ENCODE measurements at regions not wholly inside any gene's neighbourhood (a gene's known extent, or its start where the extent isn't known, plus 50 kb on each side); places are given as distances from the start of the nearest gene placed in this dataset.

DNA sequence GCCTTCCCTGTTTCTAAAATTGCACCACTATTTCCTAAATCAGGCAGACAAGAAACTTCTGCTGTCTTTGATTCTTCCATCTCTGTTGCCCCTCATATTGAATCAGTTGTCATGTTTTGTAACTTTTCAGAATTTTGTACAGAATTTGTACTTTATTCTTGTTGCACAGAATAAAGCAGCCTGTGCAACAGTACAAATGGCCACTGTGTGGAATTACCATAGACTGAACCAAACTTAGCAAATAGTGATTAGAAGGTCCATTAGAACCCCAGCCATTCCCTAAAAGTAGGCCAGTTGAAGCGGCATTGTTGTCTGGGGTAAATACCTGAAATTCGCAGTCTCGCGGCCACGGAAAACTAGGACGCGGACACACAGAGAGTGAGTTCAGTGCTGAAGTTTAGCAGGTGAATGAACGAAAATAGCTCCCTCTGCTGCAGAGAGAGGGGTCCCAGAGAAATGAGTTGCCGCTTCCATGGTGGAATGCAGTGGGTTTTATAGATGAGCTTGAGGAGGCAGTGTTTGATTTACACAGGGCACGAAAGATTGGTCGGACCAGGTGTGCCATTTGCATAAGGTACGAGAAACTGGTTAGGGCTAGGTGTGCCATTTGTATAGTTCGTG, 71.8 kb downstream of the C4orf33 start:
- H3K27ac ChIP-seq, result no peak overlapping the region
- TF ChIP-seq ZFX (IDR thresholded peaks at IDR 0.05; ENCODE audit: borderline replicate concordance), result no peak
- TF ChIP-seq, protein P1, sequence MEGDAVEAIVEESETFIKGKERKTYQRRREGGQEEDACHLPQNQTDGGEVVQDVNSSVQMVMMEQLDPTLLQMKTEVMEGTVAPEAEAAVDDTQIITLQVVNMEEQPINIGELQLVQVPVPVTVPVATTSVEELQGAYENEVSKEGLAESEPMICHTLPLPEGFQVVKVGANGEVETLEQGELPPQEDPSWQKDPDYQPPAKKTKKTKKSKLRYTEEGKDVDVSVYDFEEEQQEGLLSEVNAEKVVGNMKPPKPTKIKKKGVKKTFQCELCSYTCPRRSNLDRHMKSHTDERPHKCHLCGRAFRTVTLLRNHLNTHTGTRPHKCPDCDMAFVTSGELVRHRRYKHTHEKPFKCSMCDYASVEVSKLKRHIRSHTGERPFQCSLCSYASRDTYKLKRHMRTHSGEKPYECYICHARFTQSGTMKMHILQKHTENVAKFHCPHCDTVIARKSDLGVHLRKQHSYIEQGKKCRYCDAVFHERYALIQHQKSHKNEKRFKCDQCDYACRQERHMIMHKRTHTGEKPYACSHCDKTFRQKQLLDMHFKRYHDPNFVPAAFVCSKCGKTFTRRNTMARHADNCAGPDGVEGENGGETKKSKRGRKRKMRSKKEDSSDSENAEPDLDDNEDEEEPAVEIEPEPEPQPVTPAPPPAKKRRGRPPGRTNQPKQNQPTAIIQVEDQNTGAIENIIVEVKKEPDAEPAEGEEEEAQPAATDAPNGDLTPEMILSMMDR (IDR thresholded peaks at IDR 0.05), result no peak

DNA sequence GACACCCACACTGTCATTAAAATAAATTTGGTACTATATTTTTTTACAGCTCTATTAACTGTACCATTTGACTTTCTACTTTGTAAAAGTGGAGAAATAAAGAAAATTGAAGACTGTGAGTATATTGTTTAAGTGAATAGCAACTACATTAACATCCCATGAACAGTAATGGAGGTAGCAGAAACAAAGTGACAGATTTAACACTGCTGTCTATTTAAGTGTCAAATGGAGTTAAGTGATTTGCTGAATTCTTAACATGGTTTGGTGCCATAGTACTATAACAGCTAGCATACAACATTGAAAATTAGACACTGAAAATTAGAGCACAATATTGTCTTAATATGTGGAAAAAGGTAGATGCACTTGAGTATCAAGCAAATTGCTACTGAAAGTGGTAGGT, 76.2 kb downstream of the C4orf33 start:
- TF ChIP-seq, protein P1 (IDR thresholded peaks at IDR 0.05), result no peak
- no peak for TF ChIP-seq ZFX (IDR thresholded peaks at IDR 0.05; ENCODE audit: borderline replicate concordance)
- H3K27ac ChIP-seq, result no peak overlapping the region

DNA sequence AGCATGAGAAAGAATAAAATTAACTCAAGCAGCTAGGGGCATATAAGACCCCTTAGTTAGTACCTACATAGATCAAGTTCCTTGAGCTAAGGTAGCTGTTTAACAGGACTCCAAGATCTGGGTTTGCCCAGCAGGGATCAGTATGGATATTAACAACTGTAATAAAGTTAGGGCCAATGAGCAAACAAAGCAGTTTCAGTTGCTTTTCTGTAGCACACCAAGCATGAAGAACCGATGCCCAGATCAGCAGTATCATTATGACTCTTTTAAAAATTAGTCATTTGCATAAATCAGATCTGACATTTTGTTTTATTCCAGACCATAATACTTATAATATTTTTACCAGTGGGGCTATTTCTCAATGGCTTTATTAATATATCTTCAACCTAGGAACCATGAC, 80.9 kb downstream of the C4orf33 start:
- no peak overlapping the region for H3K27ac ChIP-seq
- no peak for TF ChIP-seq ZFX (IDR thresholded peaks at IDR 0.05; ENCODE audit: borderline replicate concordance)
- TF ChIP-seq, protein P1 (IDR thresholded peaks at IDR 0.05), result no peak

DNA sequence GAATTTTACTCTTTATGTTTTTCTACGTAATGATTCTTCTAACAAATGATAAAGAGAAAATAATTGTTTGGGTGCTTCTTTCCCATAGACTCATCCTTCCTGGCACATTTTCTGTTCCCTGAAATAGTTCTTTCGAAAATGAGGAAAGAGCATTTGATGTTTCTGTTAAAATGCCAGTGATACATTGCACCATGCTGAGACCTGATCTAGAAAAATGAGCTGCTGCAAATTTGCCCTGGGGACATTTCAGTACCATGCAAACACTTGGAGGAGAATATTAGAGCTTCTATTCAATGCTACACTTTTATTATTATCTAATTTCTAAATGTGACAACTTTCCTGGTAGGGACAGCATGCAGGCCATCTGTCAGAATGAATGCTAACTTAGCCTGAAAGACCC, 83.3 kb downstream of the C4orf33 start:
- H3K27ac ChIP-seq, result no peak overlapping the region

DNA sequence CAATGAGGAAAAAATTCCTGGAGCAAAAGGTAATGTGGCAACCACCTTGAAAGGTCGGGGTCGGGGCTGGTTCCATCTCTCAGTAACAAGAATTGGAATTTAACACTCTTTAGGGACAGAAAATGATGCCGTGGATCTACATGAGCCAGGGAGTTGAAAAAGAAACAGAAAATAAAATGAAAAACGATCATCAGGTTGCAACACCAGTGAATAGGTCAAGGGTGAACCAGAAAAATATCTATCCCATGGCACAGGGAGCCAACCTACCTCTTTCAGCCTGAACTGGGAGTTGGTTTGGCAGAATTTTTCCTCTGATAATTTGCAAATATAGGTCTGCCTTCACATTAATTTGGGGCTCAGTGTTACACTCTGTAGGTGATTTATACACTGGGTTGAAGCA, 93.7 kb downstream of the C4orf33 start:
- TF ChIP-seq ZFX (IDR thresholded peaks at IDR 0.05; ENCODE audit: borderline replicate concordance), result no peak
- TF ChIP-seq, protein P1 (IDR thresholded peaks at IDR 0.05), result no peak
- H3K27ac ChIP-seq, result no peak overlapping the region

More for the DNA sequence above, 83.3 kb downstream of the C4orf33 start:
- TF ChIP-seq, protein P1 (IDR thresholded peaks at IDR 0.05), result no peak

DNA sequence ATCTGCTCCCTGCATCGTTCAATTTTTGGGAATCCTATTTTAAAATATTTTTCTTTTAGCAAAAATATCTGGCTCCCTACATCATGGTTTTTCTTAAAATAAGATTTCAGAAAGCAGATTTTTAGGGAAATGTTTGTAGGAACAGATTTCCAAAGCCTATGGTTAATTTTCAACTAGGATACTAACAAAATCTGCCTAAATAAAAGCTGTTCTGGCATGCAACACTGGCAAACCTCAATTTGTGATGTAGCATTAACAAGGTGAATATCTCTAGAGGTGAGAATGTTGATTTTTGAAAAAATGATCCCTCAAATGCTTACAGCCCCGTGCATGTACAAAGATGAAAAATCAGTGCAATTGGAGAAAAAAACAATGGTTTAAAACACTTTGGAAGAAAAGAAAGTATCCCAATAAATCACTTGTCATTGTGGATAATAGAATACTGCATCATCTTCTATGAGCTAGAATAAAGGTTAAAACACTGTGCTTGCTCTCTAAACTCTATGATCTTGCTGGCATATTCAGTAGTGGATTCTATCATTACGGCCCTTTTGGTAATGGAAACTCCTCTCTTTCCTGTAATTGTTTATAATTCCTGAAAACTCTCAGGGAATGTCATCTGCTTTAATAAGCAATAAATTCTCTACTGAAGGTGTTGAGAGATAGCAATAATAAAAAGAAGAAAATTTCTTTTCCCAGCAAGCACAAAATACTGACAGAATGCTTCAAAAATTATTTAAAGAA, 97.6 kb downstream of the C4orf33 start:
- TF ChIP-seq, protein P1 (IDR thresholded peaks at IDR 0.05), result no peak
- no peak for TF ChIP-seq ZFX (IDR thresholded peaks at IDR 0.05; ENCODE audit: borderline replicate concordance)
- no peak overlapping the region for H3K27ac ChIP-seq

DNA sequence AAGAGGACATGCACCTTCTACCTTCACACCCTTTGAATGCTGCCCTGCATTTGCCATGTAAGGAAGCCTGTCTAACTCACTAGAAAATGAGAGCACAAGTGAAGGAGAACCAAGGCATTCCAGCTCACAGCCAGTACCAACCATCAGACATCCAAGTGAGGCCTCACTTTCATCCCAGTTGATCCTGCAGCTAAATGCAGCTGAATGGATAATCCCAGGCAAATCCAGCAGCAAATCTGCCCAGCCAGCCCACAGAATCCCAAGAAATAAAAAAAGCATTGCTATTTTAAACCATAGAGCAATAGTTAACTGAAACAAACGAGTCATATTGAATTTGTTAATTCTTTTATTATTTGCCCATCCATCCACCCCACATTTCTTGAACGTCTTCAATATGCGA, 112.5 kb downstream of the C4orf33 start:
- TF ChIP-seq, protein P1 (IDR thresholded peaks at IDR 0.05), result no peak
- no peak for TF ChIP-seq ZFX (IDR thresholded peaks at IDR 0.05; ENCODE audit: borderline replicate concordance)

More for the DNA sequence above, 112.5 kb downstream of the C4orf33 start:
- no peak overlapping the region for H3K27ac ChIP-seq
